Endothelial cell of umbilical vein (primary cell): ENCODE measurements at regions not wholly inside any gene's neighbourhood (a gene's known extent, or its start where the extent isn't known, plus 50 kb on each side); places are given as distances from the start of the nearest gene placed in this dataset.

ENCODE experiments used
- BruUV-seq: library from RNA; stranded (reverse); fragments of 400-500 nt; replicated peaks from 2 replicates; lab custom pipeline; 2021; lab: Mats Ljungman, UMichigan
- CTCF ChIA-PET: fragments of 300-600, 350-600 bp; sonication (Branson Sonifier 250); formaldehyde crosslinking; loops from one replicate; lab custom pipeline; 2021; ENCODE audit warnings: antibody characterized with exemption, inconsistent platforms; lab: Charles Lee
- POLR2A ChIA-PET: fragments of 300-600, 350-600 bp; sonication (Branson Sonifier 250); formaldehyde crosslinking; loops from one replicate; lab custom pipeline; 2021; ENCODE audit warnings: antibody characterized with exemption, inconsistent platforms; lab: Charles Lee
- DNase-seq: peaks from one replicate; pipeline ENCODE4 v3.0.0-alpha.2; 2011; ENCODE audit warnings: low read depth, low spot score
- FAIRE-seq: peaks from 2 replicates; lab custom pipeline; 2011; peaks lifted over from hg19 to GRCh38; lab: Jason Lieb, UNC
- H2AFZ ChIP-seq: 2 replicates; pipeline ENCODE4 v1.6.0; 2012; ENCODE audit warnings: low read depth, low read length, control low read depth, inconsistent platforms
- H3K27ac ChIP-seq: 2 replicates; pipeline ENCODE4 v1.5.1; 2011; ENCODE audit warnings: low read depth, mild to moderate bottlenecking, control low read depth, low read length, moderate library complexity; ENCODE audit not compliant: insufficient read depth
- H3K27me3 ChIP-seq, 2 experiments: 2 replicates each; pipeline versions ENCODE4 v1.6.0 to v1.6.1; 2011; ENCODE audit warnings: low read length in 2 of 2, mixed read lengths in 1 of 2; ENCODE audit not compliant: control insufficient read depth in 2 of 2, insufficient read depth in 2 of 2
- H3K36me3 ChIP-seq, 2 experiments: 2 replicates in 1 of 2; 3 replicates in 1 of 2; pipeline ENCODE4 v1.5.1; 2011; ENCODE audit warnings: low read length in 2 of 2, mild to moderate bottlenecking in 1 of 2, moderate library complexity in 1 of 2; ENCODE audit not compliant: control insufficient read depth in 2 of 2, insufficient read depth in 2 of 2; ENCODE audit errors: extremely low read depth in 1 of 2
- H3K4me1 ChIP-seq: 3 replicates; pipeline ENCODE4 v1.5.1; 2011; ENCODE audit warnings: mild to moderate bottlenecking, low read length; ENCODE audit not compliant: control insufficient read depth, insufficient read depth; ENCODE audit errors: extremely low read depth
- H3K4me2 ChIP-seq: 2 replicates; pipeline ENCODE4 v1.6.1; 2011; ENCODE audit warnings: low read length, control low read depth, mixed read lengths; ENCODE audit not compliant: insufficient read depth
- H3K4me3 ChIP-seq, 3 experiments: fragments of 200-600 bp in 1 of 3; sonication (generic), shearing (Covaris generic) in 1 of 3; replicated peaks in 1 of 3; 2 replicates each; pipeline ENCODE4 v1.5.1; 2011 to 2016; ENCODE audit warnings: control low read depth in 3 of 3, low read length in 3 of 3, mild to moderate bottlenecking in 2 of 3, inconsistent platforms in 1 of 3, low read depth in 1 of 3, moderate library complexity in 1 of 3; ENCODE audit not compliant: insufficient read depth in 1 of 3
- H3K79me2 ChIP-seq: 2 replicates; pipeline ENCODE4 v1.6.0; 2012; ENCODE audit warnings: low read length, inconsistent platforms; ENCODE audit not compliant: control insufficient read depth, insufficient read depth
- H3K9ac ChIP-seq: replicated peaks from 2 replicates; pipeline ENCODE3; 2011; ENCODE audit warnings: low read length, control low read depth; ENCODE audit not compliant: insufficient read depth; ENCODE audit errors: extremely low read depth
- H3K9me1 ChIP-seq: replicated peaks from 3 replicates; pipeline ENCODE4 v1.6.0; 2011; ENCODE audit warnings: mild to moderate bottlenecking, low read length; ENCODE audit not compliant: control insufficient read depth, insufficient read depth; ENCODE audit errors: extremely low read depth
- H3K9me3 ChIP-seq: replicated peaks from 2 replicates; pipeline ENCODE4 v1.5.1; 2012; ENCODE audit warnings: low read length, inconsistent platforms; ENCODE audit not compliant: control insufficient read depth, insufficient read depth
- H4K20me1 ChIP-seq: replicated peaks from 2 replicates; pipeline ENCODE3; 2011; ENCODE audit warnings: mild to moderate bottlenecking, low read length; ENCODE audit not compliant: control insufficient read depth, insufficient read depth; ENCODE audit errors: extremely low read depth
- CTCF ChIP-seq, 2 donors: IDR thresholded peaks; 1 replicate in 1 of 2; 2 replicates in 1 of 2; pipeline ENCODE4 v1.5.1; 2011; ENCODE audit warnings: low read length in 2 of 2, mild to moderate bottlenecking in 2 of 2, moderate library complexity in 2 of 2, control low read depth in 1 of 2, inconsistent platforms in 1 of 2, low read depth in 1 of 2; ENCODE audit not compliant: insufficient read depth in 1 of 2; ENCODE audit errors: extremely low read depth in 1 of 2
- EZH2 ChIP-seq: IDR thresholded peaks from 2 replicates; pipeline ENCODE4 v1.6.1; 2012; ENCODE audit warnings: borderline replicate concordance, low read depth, mild to moderate bottlenecking, moderate library complexity, low read length, inconsistent platforms; ENCODE audit not compliant: severe bottlenecking
- FOS ChIP-seq: IDR thresholded peaks from 2 replicates; pipeline ENCODE4 v1.6.1; 2011; ENCODE audit warnings: mild to moderate bottlenecking, low read length, moderate library complexity, borderline replicate concordance; ENCODE audit not compliant: insufficient read depth
- GATA2 ChIP-seq: IDR thresholded peaks from 2 replicates; pipeline ENCODE4 v1.7.0; 2011; ENCODE audit warnings: low read depth, mild to moderate bottlenecking, moderate library complexity, mixed read lengths, low read length; ENCODE audit not compliant: insufficient read length, insufficient read depth
- JUN ChIP-seq: IDR thresholded peaks from 2 replicates; pipeline ENCODE4 v1.6.1; 2011; ENCODE audit warnings: borderline replicate concordance, low read depth; ENCODE audit not compliant: insufficient read length, insufficient read depth
- MAX ChIP-seq: IDR thresholded peaks from 2 replicates; pipeline ENCODE4 v1.6.1; 2011; ENCODE audit not compliant: insufficient read depth, insufficient read length
- MYC ChIP-seq: IDR thresholded peaks from one replicate; pipeline ENCODE4 v1.6.1; 2011; ENCODE audit warnings: mild to moderate bottlenecking, low read depth, low read length
- POLR2A ChIP-seq: IDR thresholded peaks from 2 replicates; pipeline ENCODE4 v1.6.1; 2012; ENCODE audit warnings: low read depth, mild to moderate bottlenecking, control low read depth, low read length
- POLR2AphosphoS5 ChIP-seq: IDR thresholded peaks from 2 replicates; pipeline ENCODE4 v1.6.1; 2012; ENCODE audit warnings: low read depth, mild to moderate bottlenecking, control low read depth, low read length, moderate library complexity; ENCODE audit not compliant: insufficient read depth
- dilution Hi-C: fragments of 300-500 bp; cut with MboI; formaldehyde crosslinking; loops from one replicate; pipeline ENCODE4 v1.15.0; 2019; ENCODE audit warnings: low sequenced_read_pairs; ENCODE audit not compliant: extremely low pct_ligation_motif_present
- intact Hi-C: fragments of 100-400 bp; cut with micrococcal nuclease; formaldehyde crosslinking; loops from one replicate; pipeline ENCODE4 v1.10.0; 2022

GRCh38 chr18:24928301-24928878, 423.6 kb downstream of the ZNF521 start:
- dilution Hi-C loops = no loop called here
- H3K9ac ChIP-seq = no peak overlapping the region
- no peaks in the 10 kb centered on the region for H3K79me2 ChIP-seq
- FAIRE-seq = no peak
- H3K9me3 ChIP-seq = no peaks in the 10 kb centered on the region
- H3K4me2 ChIP-seq = no peak overlapping the region
- no peak for DNase-seq
- H3K4me3 ChIP-seq = no peak overlapping the region
- no peaks in the 10 kb centered on the region for H3K4me1 ChIP-seq
- ChIA-PET POLR2A (no interaction called here), CTCF (interaction anchor here (1.2 kb wide), 1 partner anchor 12 kb away, joined by 3 read pairs; no protein-coding TSS in a partner anchor)
- TF ChIP-seq JUN (no peak), MYC (no peak), EZH2 (no peak), POLR2A (no peak), GATA2 (no peak), CTCF (IDR thresholded peaks at IDR 0.05; ENCODE audit: extremely low read depth in 1 of 2, insufficient read depth in 1 of 2, low read depth in 1 of 2, low read length in 2 of 2) (no peak), POLR2AphosphoS5 (no peak), MAX (no peak), FOS (no peak)
- H3K27me3 ChIP-seq = no peaks in the 10 kb centered on the region
- H3K9me1 ChIP-seq = no peaks in the 10 kb centered on the region
- BruUV-seq = no TSS peak
- intact Hi-C loops = loop anchor here (5.0 kb wide), 1 partner anchor 59 kb away; no protein-coding TSS in a partner anchor
- H4K20me1 ChIP-seq = no peaks in the 10 kb centered on the region
- H3K36me3 ChIP-seq = no peaks in the 10 kb centered on the region
- no peak overlapping the region for H2AFZ ChIP-seq
- H3K27ac ChIP-seq = no peak overlapping the region
